Pulmonary artery endothelial cell (primary cell): ENCODE measurements at regions not wholly inside any gene's neighbourhood (a gene's known extent, or its start where the extent isn't known, plus 50 kb on each side); places are given as distances from the start of the nearest gene placed in this dataset.
"Not testable (repeated sequence)": the region's sequence is repeated elsewhere in the genome, so short reads cannot be mapped to it uniquely, and the experiment has no call there.

ENCODE experiments used
- DNase-seq: peaks from one replicate; pipeline ENCODE4 v3.0.0-alpha.2; 2011; ENCODE audit warnings: low read depth, low spot score

DNA sequence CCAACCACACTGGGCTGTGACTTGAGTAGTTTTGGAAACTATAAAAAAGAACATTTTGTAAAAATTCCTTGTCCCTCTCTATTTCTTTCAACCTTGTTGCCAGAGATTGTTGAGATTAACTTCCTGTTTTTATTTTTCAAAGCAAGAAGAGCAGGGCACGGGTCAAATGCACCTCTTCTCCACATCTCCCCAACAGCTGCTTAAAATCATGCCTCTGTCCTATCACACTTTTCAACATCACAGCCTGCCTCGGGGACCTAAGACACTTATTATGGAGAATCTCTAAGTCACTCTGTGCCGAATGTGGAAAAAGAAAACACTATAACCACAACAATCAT, 280.3 kb upstream of the TNC start:
- DNase-seq: no peak

DNA sequence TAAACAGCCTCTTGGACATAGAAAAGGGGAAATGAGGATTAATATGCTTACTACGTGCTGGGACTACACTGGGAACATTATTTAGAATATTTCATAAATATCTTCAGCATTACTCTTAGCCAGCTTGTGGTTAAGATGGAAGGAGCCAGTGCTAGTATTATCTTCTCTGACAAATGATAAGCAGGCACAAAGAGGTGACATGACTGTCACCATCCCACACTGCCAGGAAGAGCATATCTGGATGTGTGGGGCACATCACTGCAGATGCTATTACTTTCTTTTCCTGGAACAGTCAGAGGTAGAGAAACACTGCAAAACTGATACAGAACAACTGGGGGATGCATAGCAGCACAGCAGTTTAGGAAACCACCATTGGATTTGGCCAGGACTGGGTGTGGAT, 281.0 kb upstream of the TNC start:
- DNase-seq: no peak

DNA sequence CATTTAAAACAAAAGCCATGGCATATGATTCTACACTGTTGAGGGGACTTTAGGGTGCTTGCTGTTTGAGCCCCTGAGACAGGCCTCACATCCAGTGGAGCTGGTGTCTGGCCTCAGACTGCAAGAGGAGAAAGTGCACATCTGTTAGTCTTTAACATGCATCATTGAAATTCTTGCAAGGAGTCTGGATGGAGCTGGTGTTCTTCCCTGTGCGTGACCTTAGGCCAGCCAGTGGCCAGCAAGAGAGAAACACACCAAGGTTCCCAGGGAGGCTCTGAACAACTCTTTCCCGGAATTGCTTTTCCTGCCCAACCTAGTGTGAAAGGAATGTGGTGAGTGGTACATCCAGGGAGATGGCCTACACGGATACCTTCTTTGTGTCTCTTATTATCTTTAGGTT, 282.8 kb upstream of the TNC start:
- DNase-seq: no peak

DNA sequence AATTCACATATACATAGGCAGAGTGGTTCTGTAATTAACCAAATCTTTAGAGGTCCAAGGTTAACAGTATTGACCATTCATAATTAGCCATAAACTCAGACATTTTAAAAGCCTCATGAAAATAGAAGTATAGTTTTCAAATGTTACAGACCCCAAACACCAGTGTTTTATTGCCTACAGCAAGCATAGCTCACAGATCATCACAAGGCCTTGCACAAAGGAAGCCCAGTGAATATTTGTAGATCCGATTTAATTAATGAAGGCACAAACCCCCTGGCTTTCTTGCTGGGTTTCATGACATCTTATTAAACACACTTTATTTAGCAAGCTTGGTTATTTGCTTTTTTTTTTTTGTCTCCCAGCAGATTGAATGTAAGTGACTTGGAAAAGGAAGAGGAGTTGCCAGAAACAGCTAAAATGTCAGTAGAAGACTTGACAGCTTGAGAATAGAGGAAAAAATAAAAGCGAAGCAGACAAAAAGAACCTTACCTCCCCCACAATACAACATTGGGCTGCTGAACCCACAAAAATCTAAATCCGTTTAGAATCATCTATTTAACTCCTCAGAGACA, 283.9 kb upstream of the TNC start:
- DNase-seq: no peak

DNA sequence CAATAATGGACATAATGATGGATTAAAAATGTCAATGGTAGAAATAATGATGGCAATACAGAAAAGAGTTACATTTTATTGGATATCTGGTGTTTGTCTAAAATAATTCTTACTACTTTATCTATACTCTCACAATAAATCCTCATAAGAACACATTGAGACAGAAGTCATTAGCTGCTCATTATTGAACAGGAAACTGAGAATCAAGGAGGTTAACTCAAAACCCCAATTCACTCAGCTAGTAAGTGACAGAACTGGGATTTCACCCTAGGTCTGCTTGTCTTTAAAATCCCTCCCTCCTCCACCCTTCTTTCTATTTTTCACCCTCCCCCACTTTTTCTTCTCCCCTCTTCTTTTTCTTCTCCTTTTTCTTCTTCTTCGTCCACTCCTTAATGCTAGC, 285.8 kb upstream of the TNC start:
- DNase-seq: no peak

DNA sequence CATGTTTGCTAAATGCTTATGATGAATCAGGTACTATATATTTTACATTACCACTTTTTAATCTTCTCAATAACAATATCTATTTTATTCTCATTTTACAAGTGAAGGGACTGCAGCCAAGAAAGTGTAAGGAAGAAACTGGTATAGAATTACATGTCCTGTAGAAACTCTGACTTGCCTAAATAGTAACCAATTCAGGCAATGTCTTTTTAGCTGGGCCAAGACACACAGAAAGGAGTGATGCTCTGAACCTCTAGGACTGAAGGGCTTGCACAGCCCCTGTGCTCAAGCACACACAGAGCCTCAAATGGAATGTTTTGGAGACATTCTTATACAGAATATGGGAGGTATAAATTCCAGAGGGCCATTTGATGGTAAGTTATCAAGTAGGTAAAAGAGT, 286.4 kb upstream of the TNC start:
- no peak for DNase-seq

GRCh38 chr9:115411516-115411915, 293.6 kb upstream of the TNC start:
- DNase-seq: no peak

- no peak for DNase-seq
Measured at GRCh38 chr9:115411993-115412452, 294.1 kb upstream of the TNC start.

DNA sequence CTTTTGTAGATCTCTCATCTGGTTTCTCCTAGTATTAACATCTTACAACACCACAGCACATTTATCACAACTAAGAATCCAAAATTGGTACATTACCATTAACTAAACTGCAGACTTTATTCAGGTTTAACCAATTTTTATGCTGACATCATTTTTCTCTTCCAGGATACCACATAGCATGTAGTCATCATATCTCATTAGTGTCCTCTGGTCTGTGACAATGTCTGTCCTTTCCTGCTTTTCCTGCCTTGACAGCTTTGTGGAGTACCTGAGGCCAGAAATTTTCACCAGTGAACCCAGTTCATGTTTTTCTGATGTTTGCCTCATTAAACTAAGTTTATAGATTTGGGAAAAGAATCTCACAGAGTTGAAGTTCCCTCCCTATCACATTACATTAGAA, 294.7 kb upstream of the TNC start:
- no peak for DNase-seq

- DNase-seq: no peak
Measured at GRCh38 chr9:115413304-115413703, 295.3 kb upstream of the TNC start.

GRCh38 chr9:115413766-115414382, 295.9 kb upstream of the TNC start:
- DNase-seq: no peak

- no peak for DNase-seq
Measured at GRCh38 chr9:115414561-115414960, 296.6 kb upstream of the TNC start.

DNA sequence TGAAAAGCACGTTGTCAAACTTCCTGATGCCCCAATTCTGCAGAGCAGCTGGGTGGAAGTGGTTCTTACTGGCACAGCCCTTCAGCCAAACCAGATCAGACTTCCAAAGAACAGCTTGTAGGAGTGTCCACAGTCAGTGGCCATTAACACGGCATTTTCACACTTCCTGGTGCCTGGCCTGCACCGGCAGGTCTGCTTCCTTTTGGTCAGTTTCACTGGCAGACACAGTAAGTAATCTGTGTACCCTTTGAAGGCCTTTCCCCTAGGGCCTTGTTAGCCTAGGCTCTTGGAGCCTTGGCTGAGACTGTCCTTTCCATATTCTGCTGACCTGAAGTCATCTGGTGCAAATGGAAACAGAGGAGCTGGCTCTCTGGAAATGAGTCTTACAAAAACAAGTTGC, 297.5 kb upstream of the TNC start:
- DNase-seq: no peak

DNA sequence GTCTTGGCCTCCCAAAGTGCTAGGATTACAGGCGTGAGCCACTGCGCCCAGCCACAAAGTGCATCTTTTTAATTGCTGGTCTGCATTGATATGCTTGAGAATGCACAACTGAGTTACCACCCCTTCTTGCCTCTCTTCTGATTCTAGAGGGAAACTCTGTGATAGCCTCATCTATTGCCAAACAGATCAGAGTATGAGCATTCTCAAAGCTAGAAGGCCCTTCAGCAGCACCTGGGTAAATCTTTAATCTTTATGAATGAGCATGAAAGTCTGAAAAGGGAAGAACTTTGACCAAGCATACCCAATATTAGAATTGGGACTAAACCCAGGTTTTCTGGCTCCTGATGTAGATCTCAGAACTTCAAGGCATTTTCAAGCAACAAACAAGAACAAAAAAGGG, 298.3 kb upstream of the TNC start:
- DNase-seq: no peak

- DNase-seq: not testable (repeated sequence)
Measured at GRCh38 chr9:115418181-115418580, 300.2 kb upstream of the TNC start.

DNA sequence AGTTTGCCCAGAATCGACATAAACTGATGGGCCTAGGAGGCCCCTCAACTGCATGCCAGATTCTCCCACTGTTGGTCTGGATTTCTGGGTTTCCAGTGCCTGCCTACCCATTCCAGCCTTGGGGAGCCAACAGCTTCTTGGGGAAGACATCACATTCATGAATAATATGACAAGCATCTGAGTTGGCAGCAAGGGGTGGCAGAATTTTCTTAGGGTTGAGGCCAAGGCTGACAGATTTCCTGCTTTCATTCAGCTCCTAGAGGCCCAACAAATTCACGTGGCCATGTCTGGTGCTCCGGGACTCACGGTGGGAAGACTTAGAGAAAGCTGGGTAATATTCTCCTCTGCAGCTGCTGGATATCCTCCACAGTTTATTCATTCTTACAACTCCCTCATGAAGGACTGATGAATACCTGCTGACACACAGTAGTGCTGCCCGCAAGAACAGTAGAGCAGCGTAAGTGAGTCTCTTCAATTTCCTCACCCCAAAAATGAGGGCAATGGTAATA, 305.0 kb upstream of the TNC start:
- DNase-seq: no peak

DNA sequence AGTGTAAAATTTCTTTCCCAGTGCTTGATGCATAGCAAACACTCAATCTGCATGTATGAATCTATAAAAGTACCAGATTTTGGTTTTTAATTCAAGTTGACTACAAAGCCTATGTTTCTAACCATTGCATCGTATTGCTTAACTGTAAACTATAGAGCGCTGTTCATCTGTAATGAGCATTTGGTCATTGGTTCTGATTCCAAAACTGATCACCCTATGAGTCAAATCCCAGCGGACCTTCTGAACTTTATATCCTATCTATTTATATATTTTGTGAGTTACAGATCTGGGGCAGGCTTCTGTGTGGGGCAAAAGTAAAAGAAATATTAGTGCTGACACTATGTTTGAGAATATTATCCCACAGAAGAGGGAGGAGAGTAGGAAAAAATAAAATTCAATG, 305.7 kb upstream of the TNC start:
- DNase-seq: no peak

DNA sequence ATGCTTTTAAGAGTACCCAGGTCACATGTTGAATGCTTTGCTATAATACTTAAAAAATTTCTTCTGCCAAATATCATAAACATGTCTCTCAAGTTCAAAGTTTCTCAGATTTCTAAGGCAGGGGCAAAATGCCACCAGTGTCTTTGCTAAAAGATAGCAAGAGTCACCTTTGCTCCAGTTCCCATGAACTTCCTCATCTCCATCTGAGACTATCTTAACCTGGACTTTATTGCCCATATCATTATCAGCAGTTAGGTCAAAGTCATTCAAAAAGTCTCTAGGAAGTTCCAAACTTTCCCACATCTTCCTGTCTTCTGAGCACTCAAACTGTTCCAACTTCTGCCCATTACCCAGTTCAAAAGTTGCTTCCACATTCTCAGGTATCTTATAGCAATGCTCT, 307.6 kb upstream of the TNC start:
- DNase-seq: no peak

GRCh38 chr9:115437418-115437817, 319.5 kb upstream of the TNC start:
- DNase-seq: no peak

- no peak for DNase-seq
Measured at GRCh38 chr9:115439641-115440040, 321.7 kb upstream of the TNC start.

GRCh38 chr9:115442054-115442453, 324.1 kb upstream of the TNC start:
- no peak for DNase-seq

DNA sequence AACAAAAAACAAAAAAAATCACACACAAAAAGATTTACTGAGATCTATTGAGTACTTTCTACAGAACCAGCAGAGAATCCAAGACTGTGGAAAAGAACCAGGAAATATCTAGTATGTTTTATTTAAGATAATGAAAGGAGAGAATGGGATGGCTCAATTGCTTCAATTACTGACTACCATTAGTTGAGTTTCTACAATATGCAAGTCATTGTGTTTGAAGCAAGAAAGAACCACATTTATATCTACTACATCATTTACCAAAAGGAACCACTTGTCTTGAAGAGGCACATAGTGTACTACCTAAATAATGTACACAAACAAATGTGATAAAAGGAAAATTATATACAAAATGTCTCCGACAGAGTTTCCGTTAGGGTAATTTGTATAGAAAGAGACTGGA, 325.9 kb upstream of the TNC start:
- DNase-seq: no peak

DNA sequence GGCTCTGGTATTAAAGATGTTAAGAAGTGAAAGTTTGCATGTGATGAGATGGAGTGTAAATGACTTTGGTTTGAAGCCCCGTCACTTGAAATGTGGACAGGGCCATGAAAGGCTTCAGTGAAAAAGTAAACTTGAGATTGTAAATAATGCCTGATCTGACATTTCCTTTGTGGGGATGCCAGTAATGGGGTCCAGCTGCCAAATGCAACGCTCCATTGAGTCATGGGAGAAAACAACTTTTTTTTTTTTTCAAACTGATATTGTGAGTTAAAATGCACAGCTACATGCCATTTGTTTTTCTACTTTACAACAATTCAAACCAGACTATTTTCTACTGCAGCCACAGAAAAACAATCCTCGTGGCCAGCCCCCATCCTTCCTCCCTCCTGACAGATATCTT, 327.0 kb upstream of the TNC start:
- DNase-seq: no peak

DNA sequence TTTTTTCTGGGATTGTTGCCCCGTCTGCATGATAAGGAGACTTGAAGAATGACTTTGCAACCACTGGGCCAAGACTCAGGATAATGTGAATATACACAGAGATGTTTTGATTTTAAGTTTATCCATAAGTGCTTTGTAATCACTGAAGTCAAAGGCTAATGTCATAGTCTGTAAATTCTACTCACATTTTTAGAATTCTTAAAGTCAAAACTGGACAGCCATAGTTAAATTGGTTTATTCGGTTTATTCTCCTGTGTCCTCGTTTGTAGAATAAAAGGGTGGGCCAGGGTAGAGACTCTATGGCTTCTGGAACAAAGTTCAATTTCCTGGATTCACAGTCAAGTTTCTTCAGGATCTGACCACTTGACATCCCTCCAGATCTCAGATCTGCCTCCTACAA, 327.7 kb upstream of the TNC start:
- no peak for DNase-seq
